ENCODE measurements at regions not wholly inside any gene's neighbourhood (a gene's known extent, or its start where the extent isn't known, plus 50 kb on each side); places are given as distances from the start of the nearest gene placed in this dataset.
"Not testable (repeated sequence)": the region's sequence is repeated elsewhere in the genome, so short reads cannot be mapped to it uniquely, and the experiment has no call there.

- no peak for DNase-seq
These were observed 76.8 kb upstream of the RTL6 start for GRCh38 chr22:44574640-44575380.

GRCh38 chr22:44574057-44574639, 76.1 kb upstream of the RTL6 start:
- no peak for DNase-seq

GRCh38 chr22:44573451-44573850, 75.4 kb upstream of the RTL6 start:
- DNase-seq, result no peak

- DNase-seq, result no peak
These were observed 74.6 kb upstream of the RTL6 start for GRCh38 chr22:44572414-44573207.

DNA sequence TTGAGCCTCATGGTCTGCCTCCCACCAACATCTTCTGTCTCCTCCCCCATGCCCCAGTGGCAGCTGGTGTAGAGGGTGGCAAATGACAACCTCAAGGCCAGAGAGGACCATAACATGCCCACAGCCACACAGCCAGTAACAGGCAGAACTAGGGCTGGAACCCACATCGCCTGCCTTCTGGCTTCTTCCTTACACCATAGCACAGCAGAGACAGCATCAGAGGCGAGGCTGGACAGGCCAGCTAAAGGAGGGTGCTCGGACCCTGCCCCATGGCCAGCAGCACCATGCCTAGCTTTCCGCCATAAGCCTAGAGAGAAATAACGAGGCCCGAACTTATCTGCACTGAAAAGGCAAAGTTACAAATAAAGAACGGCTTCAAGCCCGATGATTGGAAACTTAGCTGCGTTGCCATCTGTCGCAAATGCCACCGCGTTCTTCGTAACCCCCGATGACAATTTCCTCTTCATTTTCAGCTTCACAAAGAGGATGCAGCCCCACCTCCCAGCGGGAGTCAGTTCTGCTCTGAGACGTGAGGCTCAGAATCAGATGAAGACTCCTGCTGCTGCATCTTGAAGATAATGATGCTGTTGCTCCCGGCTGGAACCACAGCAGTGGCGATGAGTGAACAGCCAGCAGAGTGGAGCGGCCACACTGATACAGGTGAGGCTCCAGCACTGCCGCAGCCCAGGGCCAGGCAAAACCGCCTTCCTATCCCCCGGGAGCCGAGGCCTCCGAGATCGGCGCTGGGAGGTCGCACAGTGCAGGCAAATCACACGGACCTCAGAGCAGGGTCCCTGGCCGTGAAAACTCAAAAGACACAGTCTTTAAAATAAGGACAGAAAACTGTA, 73.8 kb upstream of the RTL6 start:
- no peak for DNase-seq

DNA sequence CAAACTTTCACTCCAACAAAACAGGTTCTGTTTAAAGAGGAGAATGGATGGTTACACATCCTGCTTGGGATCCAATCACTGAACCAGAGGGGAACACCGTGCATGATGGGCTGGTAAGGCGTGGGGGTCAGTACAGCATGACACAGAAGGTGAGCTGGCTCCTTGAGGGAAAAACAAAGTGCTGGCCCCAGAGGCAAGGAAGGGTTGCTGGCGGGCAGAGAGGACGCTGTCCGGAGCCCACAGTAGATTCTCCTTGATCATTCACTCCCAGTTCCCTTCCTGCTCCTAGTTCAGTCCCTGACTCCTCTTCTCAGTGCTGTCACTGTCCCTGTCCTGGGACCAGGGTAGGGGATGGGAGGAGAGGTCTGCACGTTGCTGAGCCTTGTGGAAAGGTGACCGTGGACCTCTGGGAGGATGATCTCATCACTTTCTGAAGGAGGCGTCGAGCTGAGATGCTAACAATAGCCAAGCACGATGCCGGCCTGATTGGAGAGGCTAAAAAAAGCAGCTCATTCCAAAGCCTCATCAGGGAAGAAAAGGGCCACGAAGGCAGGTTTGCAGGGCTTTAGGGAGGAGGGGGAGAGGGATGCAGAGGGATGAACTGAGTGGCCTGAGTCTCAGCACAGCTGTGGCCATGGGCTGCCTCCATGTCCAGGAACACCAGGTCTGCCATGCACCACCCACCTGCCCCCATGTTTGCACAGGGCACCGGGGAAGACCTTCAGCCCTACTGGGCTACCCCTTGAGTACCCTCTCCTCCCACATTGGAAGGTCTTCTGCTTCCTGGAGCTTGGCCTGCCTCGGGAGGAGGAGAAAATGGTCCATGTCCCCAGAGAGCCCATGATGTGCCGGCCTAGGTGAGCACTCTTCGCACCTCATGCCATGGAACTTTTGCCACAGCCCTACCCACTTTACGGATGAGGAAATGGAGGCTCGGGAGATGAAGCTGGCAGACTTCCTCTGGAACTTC, 72.7 kb upstream of the RTL6 start:
- DNase-seq, result no peak

- no peak for DNase-seq
These were observed 71.5 kb upstream of the RTL6 start for GRCh38 chr22:44569561-44569991.

DNA sequence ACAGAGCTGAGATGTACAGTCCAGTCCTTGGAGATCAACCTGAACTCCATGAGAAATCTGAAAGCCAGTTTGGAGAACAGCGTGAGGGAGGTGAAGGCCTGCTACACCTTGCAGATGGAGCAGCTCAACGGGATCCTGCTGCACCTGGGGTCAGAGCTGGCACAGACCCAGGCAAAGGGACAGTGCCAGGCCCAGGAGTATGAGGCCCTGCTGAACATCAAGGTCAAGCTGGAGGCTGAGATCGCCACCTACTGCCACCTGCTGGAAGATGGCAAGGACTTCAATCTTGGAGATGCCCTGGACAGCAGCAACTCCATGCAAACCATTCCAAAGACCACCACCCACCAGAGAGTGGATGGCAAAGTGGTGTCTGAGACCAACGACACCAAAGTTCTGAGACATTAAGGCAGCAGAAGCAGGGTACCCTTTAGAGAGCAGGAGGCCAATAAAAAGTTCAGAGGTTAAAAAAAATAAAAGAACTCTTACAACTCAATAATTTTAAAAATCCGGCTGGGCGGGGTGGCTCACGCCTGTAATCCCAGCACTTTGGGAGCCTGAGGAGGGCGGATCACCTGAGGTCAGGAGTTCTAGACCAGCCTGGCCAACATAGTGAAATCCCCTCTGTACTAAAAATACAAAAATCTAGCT, 69.9 kb upstream of the RTL6 start:
- peak; percentile 63 for DNase-seq

GRCh38 chr22:44567378-44567841, 69.4 kb upstream of the RTL6 start:
- not testable (repeated sequence) for DNase-seq

- DNase-seq, result no peak
These were observed 68.9 kb upstream of the RTL6 start for GRCh38 chr22:44566911-44567310.

DNA sequence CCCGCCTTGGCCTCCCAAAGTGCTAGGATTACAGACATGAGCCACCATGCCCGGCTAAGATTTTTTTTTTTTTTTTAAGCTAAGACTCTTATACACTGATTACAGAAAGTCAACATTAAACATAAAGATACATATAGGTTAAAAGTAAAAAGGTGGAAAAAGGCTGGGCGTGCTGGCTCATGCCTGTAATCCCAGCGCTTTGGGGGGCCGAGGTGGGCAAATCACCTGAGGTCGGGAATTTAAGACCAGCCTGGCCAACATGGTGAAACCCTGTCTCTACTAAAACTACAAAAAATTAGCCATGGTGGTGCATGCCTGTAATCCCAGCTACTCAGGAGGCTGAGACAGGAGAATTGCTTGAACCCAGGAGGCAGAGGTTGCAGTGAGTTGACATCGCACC, 64.6 kb upstream of the RTL6 start:
- not testable (repeated sequence) for DNase-seq

- DNase-seq, result no peak
These were observed 63.3 kb upstream of the RTL6 start for GRCh38 chr22:44561139-44561840.

- DNase-seq, result not testable (repeated sequence)
These were observed 60.6 kb upstream of the RTL6 start for GRCh38 chr22:44558671-44559070.

GRCh38 chr22:44557872-44558271, 59.8 kb upstream of the RTL6 start:
- DNase-seq, result not testable (repeated sequence)

- DNase-seq, result no peak
These were observed 59.2 kb upstream of the RTL6 start for GRCh38 chr22:44557064-44557748.

DNA sequence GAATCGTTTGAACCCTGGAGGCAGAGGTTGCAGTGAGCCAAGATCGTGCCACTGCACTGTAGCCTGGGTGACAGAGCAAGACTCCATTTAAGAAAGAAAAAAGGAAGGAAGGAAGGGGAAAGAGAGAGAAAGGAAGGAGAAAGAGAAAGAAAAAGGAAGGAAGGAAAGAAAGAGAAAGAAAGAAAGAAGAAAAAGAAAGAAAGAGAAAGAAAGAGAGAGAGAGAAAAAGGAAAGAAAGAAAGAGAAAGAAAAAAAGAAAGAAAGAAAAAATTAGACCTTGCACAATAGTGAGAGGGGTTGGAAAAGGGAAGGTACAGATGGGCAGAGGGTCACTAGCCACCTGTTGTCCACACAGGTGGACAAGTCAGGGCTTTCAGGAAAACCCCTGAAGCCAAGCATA, 57.6 kb upstream of the RTL6 start:
- DNase-seq, result no peak

DNA sequence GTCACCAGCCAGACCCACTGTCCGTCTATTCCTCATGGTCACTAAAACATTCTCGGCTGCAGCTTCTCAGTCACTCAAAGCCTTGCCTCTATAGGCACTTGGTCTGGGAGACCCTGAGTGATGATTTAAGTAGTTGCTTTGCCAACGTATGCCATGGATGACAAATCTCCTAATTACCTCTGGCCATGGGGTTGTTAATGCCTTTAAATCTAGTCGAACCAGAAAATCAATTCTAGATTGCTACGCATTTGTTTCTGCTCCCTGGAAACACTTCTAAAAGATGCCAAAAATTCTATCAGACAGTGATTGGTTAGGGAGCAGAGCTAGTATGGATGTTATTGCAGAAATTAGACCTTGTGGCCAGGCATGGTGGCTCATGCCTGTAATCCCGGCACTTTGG, 57.0 kb upstream of the RTL6 start:
- no peak for DNase-seq

- DNase-seq, result no peak
These were observed 56.4 kb upstream of the RTL6 start for GRCh38 chr22:44554411-44554810.

GRCh38 chr22:44550711-44551491, 52.9 kb upstream of the RTL6 start:
- DNase-seq, result peak; percentile 32
